ENCODE measurements at regions not wholly inside any gene's neighbourhood (a gene's known extent, or its start where the extent isn't known, plus 50 kb on each side); places are given as distances from the start of the nearest gene placed in this dataset.

DNA sequence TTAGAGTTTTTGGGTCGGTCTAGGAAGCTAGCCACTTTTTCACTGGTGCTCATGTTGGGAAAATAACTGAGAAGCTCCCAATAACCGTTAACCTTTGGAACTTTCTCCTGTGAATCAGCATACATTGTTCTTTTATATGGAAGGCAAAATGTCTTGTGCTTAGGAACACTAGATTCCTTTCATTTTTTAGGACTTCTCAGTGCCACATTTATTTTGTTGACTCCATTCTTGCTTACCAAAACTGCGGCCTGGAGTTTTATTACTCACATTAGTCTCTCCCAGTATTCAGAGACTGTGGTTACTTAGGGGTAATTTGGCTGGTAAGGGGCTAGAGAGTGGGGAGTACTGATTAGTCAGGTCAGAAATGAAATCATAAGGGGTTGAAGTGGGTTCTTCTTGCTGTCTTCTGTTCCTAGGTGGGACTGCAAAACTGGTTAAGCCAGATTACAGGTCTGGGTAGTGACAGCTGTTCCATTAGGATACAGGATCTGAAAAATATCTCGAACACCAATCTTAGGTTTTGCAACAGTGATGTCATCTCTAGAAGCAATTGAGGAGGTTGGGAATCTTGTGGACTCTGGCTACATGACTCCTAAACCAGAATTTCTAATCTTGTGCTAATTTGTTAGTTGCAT is 631.4 kb upstream of the LUZP2 start:
- Histone ChIP-seq H3K27me3 (no peaks in the 10 kb centered on the region), H3K4me3 (no peak overlapping the region), H3K36me3 (no peaks in the 10 kb centered on the region), H3K27ac (no peak overlapping the region), H3K9me3 (no peaks in the 10 kb centered on the region), H3K4me1 (no peaks in the 10 kb centered on the region)
- ATAC-seq (no peak), DNase-seq (no peak)
- intact Hi-C loops (cut with DNase I; ENCODE audit: low total_unique reads) = no loop called here
- TF ChIP-seq POLR2A (IDR thresholded peaks at IDR 0.05) (no peak), CTCF (IDR thresholded peaks at IDR 0.05 in 4 of 5, conservative IDR thresholded peaks at IDR 0.05 in 1 of 5) (no peak)
- in situ Hi-C loops (cut with MboI; ENCODE audit: low sequenced_read_pairs in 4 of 4) = no loop called here

- ATAC-seq = no peak
- Histone ChIP-seq H3K4me1 (no peaks in the 10 kb centered on the region), H3K36me3 (no peaks in the 10 kb centered on the region), H3K27ac (no peak overlapping the region), H3K27me3 (no peaks in the 10 kb centered on the region), H3K4me3 (no peak overlapping the region), H3K9me3 (no peaks in the 10 kb centered on the region)
- TF ChIP-seq POLR2A (IDR thresholded peaks at IDR 0.05) (no peak), CTCF (IDR thresholded peaks at IDR 0.05 in 4 of 5, conservative IDR thresholded peaks at IDR 0.05 in 1 of 5) (no peak)
- in situ Hi-C loops (cut with MboI; ENCODE audit: low sequenced_read_pairs in 4 of 4) = no loop called here
- no peak for DNase-seq
- intact Hi-C loops (cut with DNase I; ENCODE audit: low total_unique reads) = no loop called here
These were observed 630.2 kb upstream of the LUZP2 start for GRCh38 chr11:23866641-23867040.

GRCh38 chr11:23869671-23870070 is 627.2 kb upstream of the LUZP2 start:
- ATAC-seq = no peak
- no peak for TF ChIP-seq POLR2A (IDR thresholded peaks at IDR 0.05)
- TF ChIP-seq CTCF (IDR thresholded peaks at IDR 0.05 in 4 of 5, conservative IDR thresholded peaks at IDR 0.05 in 1 of 5) = no peak
- no peaks in the 10 kb centered on the region for H3K27me3 ChIP-seq
- H3K9me3 ChIP-seq = no peaks in the 10 kb centered on the region
- H3K27ac ChIP-seq = no peak overlapping the region
- DNase-seq = no peak
- in situ Hi-C loops (cut with MboI; ENCODE audit: low sequenced_read_pairs in 4 of 4) (no loop called here), intact Hi-C loops (cut with DNase I; ENCODE audit: low total_unique reads) (no loop called here)
- H3K36me3 ChIP-seq = no peaks in the 10 kb centered on the region
- H3K4me1 ChIP-seq = no peaks in the 10 kb centered on the region
- no peak overlapping the region for H3K4me3 ChIP-seq

GRCh38 chr11:23873406-23873805 is 623.4 kb upstream of the LUZP2 start:
- in situ Hi-C loops (cut with MboI; ENCODE audit: low sequenced_read_pairs in 4 of 4) = no loop called here
- intact Hi-C loops (cut with DNase I; ENCODE audit: low total_unique reads) = no loop called here
- H3K4me3 ChIP-seq = no peak overlapping the region
- H3K27me3 ChIP-seq = no peaks in the 10 kb centered on the region
- ATAC-seq = no peak
- TF ChIP-seq POLR2A (IDR thresholded peaks at IDR 0.05) (no peak), CTCF (IDR thresholded peaks at IDR 0.05 in 4 of 5, conservative IDR thresholded peaks at IDR 0.05 in 1 of 5) (no peak)
- H3K36me3 ChIP-seq = no peaks in the 10 kb centered on the region
- H3K9me3 ChIP-seq = no peaks in the 10 kb centered on the region
- no peak overlapping the region for H3K27ac ChIP-seq
- no peaks in the 10 kb centered on the region for H3K4me1 ChIP-seq
- DNase-seq = no peak
